GM12865 (cell line): ENCODE measurements at regions not wholly inside any gene's neighbourhood (a gene's known extent, or its start where the extent isn't known, plus 50 kb on each side); places are given as distances from the start of the nearest gene placed in this dataset.
A peak's percentile ranks its signal among the peaks of the same experiment; 100 is the strongest.

Experiments
- DNase-seq: peaks from one replicate; pipeline ENCODE4 v3.0.0; 2010; ENCODE audit warnings: low read depth
- H3K4me3 ChIP-seq: 2 replicates; pipeline ENCODE4 v1.5.1; 2011; ENCODE audit warnings: mild to moderate bottlenecking, low read depth, low read length, control low read depth
- TF ChIP-seq, protein P1 (sequence below): IDR thresholded peaks from 2 replicates; pipeline ENCODE4 v1.5.1; 2011; ENCODE audit warnings: low read length, control low read depth, low read depth, inconsistent platforms; ENCODE audit not compliant: insufficient read depth; ENCODE audit errors: missing control alignments

DNA sequence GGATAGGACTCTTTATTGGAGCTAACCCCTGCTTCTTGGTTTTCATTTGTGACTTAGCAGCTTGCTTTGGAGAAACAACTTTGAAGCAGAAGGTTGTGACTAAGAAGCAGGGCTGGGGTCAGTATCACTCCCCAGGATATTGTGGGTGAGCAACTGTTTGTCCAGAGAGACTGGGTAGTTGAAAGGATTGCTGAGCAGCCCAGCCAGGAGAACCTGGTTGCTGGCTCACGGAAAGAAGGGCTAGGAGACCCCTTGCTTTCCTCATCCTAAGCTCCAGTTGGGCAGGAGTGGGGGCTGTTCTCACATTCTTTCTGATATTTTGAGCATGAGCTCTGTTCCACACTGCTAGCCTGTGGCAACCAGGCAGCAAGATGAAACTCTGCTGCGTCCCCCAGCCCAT, 151.2 kb downstream of the CBLN1 start:
- TF ChIP-seq, protein P1, sequence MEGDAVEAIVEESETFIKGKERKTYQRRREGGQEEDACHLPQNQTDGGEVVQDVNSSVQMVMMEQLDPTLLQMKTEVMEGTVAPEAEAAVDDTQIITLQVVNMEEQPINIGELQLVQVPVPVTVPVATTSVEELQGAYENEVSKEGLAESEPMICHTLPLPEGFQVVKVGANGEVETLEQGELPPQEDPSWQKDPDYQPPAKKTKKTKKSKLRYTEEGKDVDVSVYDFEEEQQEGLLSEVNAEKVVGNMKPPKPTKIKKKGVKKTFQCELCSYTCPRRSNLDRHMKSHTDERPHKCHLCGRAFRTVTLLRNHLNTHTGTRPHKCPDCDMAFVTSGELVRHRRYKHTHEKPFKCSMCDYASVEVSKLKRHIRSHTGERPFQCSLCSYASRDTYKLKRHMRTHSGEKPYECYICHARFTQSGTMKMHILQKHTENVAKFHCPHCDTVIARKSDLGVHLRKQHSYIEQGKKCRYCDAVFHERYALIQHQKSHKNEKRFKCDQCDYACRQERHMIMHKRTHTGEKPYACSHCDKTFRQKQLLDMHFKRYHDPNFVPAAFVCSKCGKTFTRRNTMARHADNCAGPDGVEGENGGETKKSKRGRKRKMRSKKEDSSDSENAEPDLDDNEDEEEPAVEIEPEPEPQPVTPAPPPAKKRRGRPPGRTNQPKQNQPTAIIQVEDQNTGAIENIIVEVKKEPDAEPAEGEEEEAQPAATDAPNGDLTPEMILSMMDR: no peak
- DNase-seq: no peak

DNA sequence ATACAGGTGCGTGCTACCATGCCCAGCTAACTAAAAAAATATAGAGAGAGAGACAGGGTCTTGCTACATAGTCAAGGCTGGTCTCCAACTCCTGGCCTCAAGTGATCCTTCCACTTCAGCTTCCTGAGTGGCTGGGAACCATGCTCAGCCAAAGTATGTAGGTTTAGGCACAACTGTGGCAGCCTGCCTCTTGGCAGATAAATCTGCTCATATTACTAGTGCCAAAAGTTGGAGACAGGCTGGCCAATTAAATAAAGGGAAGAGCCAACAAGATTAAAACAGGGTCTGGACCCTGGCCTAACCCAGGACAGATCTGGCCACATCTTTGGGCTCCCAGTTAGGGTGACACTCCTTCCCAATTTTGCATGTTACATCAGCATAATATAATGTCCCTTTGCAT, 151.7 kb downstream of the CBLN1 start:
- DNase-seq: no peak
- H3K4me3 ChIP-seq: no peak overlapping the region
- TF ChIP-seq, protein P1: no peak

More for the DNA sequence above, 151.2 kb downstream of the CBLN1 start:
- H3K4me3 ChIP-seq: no peak overlapping the region

DNA sequence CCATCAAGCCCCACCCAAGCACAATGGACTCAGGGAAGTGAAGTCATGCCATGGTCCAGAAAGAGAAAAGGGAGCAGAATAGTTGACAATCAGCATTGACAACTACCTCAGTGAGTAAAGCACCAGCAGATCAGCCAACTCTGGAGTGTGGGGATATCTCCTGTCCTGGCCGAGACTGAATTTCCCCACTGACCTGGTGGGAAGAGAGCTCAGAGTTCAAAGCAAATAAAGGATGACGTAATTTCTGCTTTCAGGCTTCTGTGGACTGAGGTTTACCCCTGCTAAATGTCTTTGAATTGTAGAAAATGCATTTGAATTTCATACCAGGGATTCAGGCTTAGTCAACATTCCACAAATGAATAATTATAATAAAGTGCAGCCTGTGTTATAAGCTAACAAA, 152.9 kb downstream of the CBLN1 start:
- TF ChIP-seq, protein P1: no peak
- H3K4me3 ChIP-seq: no peak overlapping the region
- DNase-seq: no peak

DNA sequence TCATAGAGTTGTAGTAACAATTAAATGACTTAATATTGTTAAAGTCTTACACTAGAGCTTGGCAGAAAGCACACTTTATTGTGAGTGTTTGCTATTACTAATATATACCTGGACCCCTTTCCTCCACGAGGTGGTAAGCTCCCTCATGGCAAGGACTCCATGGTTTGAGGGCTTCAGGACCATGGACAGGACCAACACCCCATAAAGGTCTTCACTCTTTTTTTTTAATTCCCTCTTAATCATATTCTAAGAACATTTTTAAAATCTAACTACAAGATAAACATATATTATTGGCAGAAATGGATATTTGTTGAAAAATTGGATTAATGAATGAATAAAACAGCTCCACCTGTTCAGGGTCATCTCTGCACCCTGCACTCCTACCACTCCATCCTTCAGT, 154.5 kb downstream of the CBLN1 start:
- no peak overlapping the region for H3K4me3 ChIP-seq
- TF ChIP-seq, protein P1: no peak
- peak; percentile 15 for DNase-seq

DNA sequence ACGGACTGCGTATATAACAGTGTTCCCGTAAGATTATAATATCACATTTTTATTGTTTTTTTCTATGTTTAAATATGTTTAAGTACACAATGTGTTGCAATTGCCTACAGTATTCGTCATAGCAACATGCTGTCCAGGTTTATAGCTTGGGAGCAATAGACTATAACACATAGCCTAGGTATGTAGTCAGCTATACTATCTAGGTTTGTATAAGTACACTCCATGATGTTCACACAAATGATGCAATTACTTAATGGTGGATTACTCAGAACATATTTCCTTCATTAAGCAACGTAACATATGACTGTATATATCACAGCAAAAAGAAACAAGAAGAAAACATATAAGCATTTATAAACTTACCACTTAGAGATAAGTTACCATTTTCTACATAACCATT, 160.0 kb downstream of the CBLN1 start:
- no peak for DNase-seq
- no peak overlapping the region for H3K4me3 ChIP-seq
- TF ChIP-seq, protein P1: no peak

DNA sequence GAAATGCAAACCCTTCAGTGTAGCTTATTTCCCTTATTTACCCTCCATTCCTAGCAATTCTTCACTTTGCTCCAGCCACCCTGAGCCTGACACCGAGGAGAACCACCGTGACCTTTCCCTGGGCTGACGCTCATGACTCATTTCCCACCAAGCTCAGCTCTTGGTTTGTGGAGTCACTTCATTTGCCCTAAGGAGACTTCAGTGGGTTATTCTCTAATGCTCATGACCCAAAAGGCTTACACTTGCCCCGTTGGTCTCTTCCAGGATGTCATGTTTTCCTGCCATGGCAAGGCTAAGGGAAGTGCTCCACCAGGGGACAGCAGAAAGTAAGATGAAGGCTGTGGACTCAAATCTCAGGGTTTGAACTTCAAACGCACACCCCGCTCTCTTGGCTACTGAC, 161.0 kb downstream of the CBLN1 start:
- TF ChIP-seq, protein P1: no peak
- no peak overlapping the region for H3K4me3 ChIP-seq
- no peak for DNase-seq

DNA sequence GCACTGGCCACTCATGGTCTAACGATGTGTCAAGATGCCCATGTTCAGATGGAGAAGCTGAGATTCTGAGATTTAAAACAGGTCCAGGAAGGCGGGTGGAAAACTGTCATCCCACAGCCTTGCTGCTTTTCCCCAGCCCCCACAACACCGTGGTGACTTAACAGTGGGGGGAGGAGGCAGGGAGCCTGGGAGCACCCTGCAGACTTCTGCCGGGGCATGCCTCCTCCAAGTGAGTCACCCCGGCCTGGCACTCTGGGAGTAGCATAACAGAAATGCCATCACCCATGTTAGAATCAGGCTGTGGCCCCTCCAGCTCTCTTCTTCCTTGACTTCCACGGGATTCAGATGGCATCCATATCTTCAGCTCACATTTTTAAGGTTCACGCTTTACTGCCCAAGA, 164.8 kb downstream of the CBLN1 start:
- no peak for DNase-seq
- TF ChIP-seq, protein P1: no peak
- no peak overlapping the region for H3K4me3 ChIP-seq
